ENCODE measurements at regions not wholly inside any gene's neighbourhood (a gene's known extent, or its start where the extent isn't known, plus 50 kb on each side); places are given as distances from the start of the nearest gene placed in this dataset.

DNA sequence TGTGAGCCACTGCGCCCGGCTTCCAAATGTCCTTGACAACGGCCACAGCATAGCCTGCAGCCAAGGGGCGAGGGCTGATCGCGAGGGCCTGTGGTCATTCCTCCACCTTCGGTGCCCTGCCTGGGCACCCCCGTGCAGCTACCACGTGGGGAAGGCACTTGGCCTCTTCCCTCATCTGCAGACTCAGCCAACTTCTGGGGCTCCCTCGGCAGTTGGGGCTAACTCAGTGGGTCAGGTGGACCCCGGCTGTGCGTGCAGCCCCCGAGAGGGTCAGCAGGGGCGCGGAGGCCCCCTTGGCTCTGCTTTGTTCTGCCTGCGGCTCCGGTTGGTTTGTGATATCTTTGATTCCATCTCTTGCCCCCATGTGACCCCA, 52.9 kb upstream of the BHLHE23 start:
- intact Hi-C loops (cut with micrococcal nuclease), result no loop called here
- Histone ChIP-seq H3K4me3 (ENCODE audit: low read length) (no peak overlapping the region), H3K9ac (ENCODE audit: low read length) (no peak overlapping the region), H3F3A (ENCODE audit: low read length, unreplicated experiment) (no peaks in the 10 kb centered on the region), H2AFZ (ENCODE audit: low read length) (no peak overlapping the region), H3K4me2 (ENCODE audit: low read length) (no peak overlapping the region), H3K79me2 (ENCODE audit: low read length) (no peaks in the 10 kb centered on the region), H3K9me2 (replicated peaks; ENCODE audit: low read length) (no peaks in the 10 kb centered on the region), H3K9me3 (ENCODE audit: low read length) (no peaks in the 10 kb centered on the region), H4K20me1 (ENCODE audit: low read length) (no peaks in the 10 kb centered on the region), H3K36me3 (ENCODE audit: low read depth, low read length) (no peaks in the 10 kb centered on the region), H3K4me1 (ENCODE audit: insufficient read depth, low read length) (no peaks in the 10 kb centered on the region; the same call in 1 of the 2 replicates), H3K27me3 (ENCODE audit: low read length) (peaks cover 32% of the 10 kb centered on the region), H3K27ac (ENCODE audit: low read length) (no peak overlapping the region)
- BruUV-seq (replicated peaks), result no TSS peak
- DNase-seq (no peak), ATAC-seq (no peak)
- TF ChIP-seq EZH2 (IDR thresholded peaks at IDR 0.05; ENCODE audit: low read length, unreplicated experiment) (no peak), EZH2phosphoT487 (IDR thresholded peaks at IDR 0.05; ENCODE audit: borderline replicate concordance, low read length) (no peak)
- TF ChIP-seq, protein P1, sequence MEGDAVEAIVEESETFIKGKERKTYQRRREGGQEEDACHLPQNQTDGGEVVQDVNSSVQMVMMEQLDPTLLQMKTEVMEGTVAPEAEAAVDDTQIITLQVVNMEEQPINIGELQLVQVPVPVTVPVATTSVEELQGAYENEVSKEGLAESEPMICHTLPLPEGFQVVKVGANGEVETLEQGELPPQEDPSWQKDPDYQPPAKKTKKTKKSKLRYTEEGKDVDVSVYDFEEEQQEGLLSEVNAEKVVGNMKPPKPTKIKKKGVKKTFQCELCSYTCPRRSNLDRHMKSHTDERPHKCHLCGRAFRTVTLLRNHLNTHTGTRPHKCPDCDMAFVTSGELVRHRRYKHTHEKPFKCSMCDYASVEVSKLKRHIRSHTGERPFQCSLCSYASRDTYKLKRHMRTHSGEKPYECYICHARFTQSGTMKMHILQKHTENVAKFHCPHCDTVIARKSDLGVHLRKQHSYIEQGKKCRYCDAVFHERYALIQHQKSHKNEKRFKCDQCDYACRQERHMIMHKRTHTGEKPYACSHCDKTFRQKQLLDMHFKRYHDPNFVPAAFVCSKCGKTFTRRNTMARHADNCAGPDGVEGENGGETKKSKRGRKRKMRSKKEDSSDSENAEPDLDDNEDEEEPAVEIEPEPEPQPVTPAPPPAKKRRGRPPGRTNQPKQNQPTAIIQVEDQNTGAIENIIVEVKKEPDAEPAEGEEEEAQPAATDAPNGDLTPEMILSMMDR (conservative IDR thresholded peaks at IDR 0.05; ENCODE audit: low read depth, low read length), result no peak
- POLR2A ChIA-PET (ENCODE audit: unreplicated experiment), result no interaction called here
- CTCF ChIA-PET, result no interaction called here

- Histone ChIP-seq H3K27me3 (ENCODE audit: low read length) (peaks cover 26% of the 10 kb centered on the region), H3K9me3 (ENCODE audit: low read length) (no peaks in the 10 kb centered on the region), H3F3A (ENCODE audit: low read length, unreplicated experiment) (no peaks in the 10 kb centered on the region), H3K9ac (ENCODE audit: low read length) (no peak overlapping the region), H3K36me3 (ENCODE audit: low read depth, low read length) (no peaks in the 10 kb centered on the region), H3K4me1 (ENCODE audit: insufficient read depth, low read length) (no peaks in the 10 kb centered on the region; the same call in 1 of the 2 replicates), H3K79me2 (ENCODE audit: low read length) (no peaks in the 10 kb centered on the region), H2AFZ (ENCODE audit: low read length) (no peak overlapping the region), H3K4me3 (ENCODE audit: low read length) (no peak overlapping the region), H3K4me2 (ENCODE audit: low read length) (no peak overlapping the region), H3K27ac (ENCODE audit: low read length) (no peak overlapping the region), H3K9me2 (replicated peaks; ENCODE audit: low read length) (no peaks in the 10 kb centered on the region), H4K20me1 (ENCODE audit: low read length) (no peaks in the 10 kb centered on the region)
- intact Hi-C loops (cut with micrococcal nuclease), result no loop called here
- ChIA-PET POLR2A (ENCODE audit: unreplicated experiment) (no interaction called here), CTCF (no interaction called here)
- no peak for ATAC-seq
- TF ChIP-seq EZH2 (IDR thresholded peaks at IDR 0.05; ENCODE audit: low read length, unreplicated experiment), result no peak
- TF ChIP-seq, protein P1 (conservative IDR thresholded peaks at IDR 0.05; ENCODE audit: low read depth, low read length), result no peak
- no peak for TF ChIP-seq EZH2phosphoT487 (IDR thresholded peaks at IDR 0.05; ENCODE audit: borderline replicate concordance, low read length)
- BruUV-seq (replicated peaks), result no TSS peak
- no peak for DNase-seq
Measured at GRCh38 chr20:63058696-63059335, 52.1 kb upstream of the BHLHE23 start.

Data from PC-3 (cell line).